ENCODE measurements at regions not wholly inside any gene's neighbourhood (a gene's known extent, or its start where the extent isn't known, plus 50 kb on each side); places are given as distances from the start of the nearest gene placed in this dataset.

DNA sequence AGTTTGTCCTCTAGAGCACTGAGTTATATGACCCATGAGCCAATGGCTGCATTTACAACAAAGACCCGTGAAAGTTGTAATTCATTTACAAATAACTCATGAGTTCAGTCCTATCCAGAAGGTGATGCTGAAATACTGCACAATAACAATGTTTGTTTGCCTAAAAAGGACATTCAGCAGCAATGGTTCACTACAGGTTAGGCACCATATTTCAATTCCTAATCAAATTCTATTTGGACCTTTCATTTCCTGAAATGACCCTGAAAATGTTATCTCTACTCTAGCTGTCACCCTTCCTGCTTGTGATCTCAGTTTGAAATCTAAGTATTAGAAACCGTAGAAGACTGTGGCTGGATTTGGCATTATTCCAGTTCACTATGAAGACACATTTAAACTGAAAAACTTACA lies 191.2 kb upstream of the SAMSN1 start (continued):
- TF ChIP-seq NFIC (IDR thresholded peaks at IDR 0.05) = peak; percentile 89
- peak; percentile 70; the same call in 1 of the 2 replicates for TF ChIP-seq EP300 (IDR thresholded peaks at IDR 0.05; ENCODE audit: low read length)
- no peak for TF ChIP-seq ASH1L (IDR thresholded peaks at IDR 0.05; ENCODE audit: borderline replicate concordance, low read depth, partially characterized antibody)
- no peak for TF ChIP-seq ZNF695 (CRISPR knock-in tag; IDR thresholded peaks at IDR 0.05)
- no peak for TF ChIP-seq SETDB1 (IDR thresholded peaks at IDR 0.05; ENCODE audit: low read length)
- no peak for TF ChIP-seq EGR1 (conservative IDR thresholded peaks at IDR 0.05)
- TF ChIP-seq, protein P1, sequence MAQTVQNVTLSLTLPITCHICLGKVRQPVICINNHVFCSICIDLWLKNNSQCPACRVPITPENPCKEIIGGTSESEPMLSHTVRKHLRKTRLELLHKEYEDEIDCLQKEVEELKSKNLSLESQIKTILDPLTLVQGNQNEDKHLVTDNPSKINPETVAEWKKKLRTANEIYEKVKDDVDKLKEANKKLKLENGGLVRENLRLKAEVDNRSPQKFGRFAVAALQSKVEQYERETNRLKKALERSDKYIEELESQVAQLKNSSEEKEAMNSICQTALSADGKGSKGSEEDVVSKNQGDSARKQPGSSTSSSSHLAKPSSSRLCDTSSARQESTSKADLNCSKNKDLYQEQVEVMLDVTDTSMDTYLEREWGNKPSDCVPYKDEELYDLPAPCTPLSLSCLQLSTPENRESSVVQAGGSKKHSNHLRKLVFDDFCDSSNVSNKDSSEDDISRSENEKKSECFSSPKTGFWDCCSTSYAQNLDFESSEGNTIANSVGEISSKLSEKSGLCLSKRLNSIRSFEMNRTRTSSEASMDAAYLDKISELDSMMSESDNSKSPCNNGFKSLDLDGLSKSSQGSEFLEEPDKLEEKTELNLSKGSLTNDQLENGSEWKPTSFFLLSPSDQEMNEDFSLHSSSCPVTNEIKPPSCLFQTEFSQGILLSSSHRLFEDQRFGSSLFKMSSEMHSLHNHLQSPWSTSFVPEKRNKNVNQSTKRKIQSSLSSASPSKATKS (CRISPR knock-in tag; IDR thresholded peaks at IDR 0.05) = 0 out of 2 replicates have a peak, but pooled peaks have one; percentile 37
- no peak for TF ChIP-seq KLF6 (CRISPR knock-in tag; IDR thresholded peaks at IDR 0.05; ENCODE audit: borderline replicate concordance)
- TF ChIP-seq, protein P2, sequence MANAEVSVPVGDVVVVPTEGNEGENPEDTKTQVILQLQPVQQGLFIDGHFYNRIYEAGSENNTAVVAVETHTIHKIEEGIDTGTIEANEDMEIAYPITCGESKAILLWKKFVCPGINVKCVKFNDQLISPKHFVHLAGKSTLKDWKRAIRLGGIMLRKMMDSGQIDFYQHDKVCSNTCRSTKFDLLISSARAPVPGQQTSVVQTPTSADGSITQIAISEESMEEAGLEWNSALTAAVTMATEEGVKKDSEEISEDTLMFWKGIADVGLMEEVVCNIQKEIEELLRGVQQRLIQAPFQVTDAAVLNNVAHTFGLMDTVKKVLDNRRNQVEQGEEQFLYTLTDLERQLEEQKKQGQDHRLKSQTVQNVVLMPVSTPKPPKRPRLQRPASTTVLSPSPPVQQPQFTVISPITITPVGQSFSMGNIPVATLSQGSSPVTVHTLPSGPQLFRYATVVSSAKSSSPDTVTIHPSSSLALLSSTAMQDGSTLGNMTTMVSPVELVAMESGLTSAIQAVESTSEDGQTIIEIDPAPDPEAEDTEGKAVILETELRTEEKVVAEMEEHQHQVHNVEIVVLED (CRISPR knock-in tag; IDR thresholded peaks at IDR 0.05) = no peak
- TF ChIP-seq MYC (IDR thresholded peaks at IDR 0.05; ENCODE audit: low read depth, low read length) = no peak
- TF ChIP-seq MYC (CRISPR knock-in tag; IDR thresholded peaks at IDR 0.05; ENCODE audit: borderline replicate concordance, low read depth) = no peak
- no peak for TF ChIP-seq ZNF165 (CRISPR knock-in tag; IDR thresholded peaks at IDR 0.05; ENCODE audit: borderline replicate concordance)
- 0 out of 2 replicates have a peak, but pooled peaks have one; percentile 44 for TF ChIP-seq LEF1 (IDR thresholded peaks at IDR 0.05)
- TF ChIP-seq, protein P3, sequence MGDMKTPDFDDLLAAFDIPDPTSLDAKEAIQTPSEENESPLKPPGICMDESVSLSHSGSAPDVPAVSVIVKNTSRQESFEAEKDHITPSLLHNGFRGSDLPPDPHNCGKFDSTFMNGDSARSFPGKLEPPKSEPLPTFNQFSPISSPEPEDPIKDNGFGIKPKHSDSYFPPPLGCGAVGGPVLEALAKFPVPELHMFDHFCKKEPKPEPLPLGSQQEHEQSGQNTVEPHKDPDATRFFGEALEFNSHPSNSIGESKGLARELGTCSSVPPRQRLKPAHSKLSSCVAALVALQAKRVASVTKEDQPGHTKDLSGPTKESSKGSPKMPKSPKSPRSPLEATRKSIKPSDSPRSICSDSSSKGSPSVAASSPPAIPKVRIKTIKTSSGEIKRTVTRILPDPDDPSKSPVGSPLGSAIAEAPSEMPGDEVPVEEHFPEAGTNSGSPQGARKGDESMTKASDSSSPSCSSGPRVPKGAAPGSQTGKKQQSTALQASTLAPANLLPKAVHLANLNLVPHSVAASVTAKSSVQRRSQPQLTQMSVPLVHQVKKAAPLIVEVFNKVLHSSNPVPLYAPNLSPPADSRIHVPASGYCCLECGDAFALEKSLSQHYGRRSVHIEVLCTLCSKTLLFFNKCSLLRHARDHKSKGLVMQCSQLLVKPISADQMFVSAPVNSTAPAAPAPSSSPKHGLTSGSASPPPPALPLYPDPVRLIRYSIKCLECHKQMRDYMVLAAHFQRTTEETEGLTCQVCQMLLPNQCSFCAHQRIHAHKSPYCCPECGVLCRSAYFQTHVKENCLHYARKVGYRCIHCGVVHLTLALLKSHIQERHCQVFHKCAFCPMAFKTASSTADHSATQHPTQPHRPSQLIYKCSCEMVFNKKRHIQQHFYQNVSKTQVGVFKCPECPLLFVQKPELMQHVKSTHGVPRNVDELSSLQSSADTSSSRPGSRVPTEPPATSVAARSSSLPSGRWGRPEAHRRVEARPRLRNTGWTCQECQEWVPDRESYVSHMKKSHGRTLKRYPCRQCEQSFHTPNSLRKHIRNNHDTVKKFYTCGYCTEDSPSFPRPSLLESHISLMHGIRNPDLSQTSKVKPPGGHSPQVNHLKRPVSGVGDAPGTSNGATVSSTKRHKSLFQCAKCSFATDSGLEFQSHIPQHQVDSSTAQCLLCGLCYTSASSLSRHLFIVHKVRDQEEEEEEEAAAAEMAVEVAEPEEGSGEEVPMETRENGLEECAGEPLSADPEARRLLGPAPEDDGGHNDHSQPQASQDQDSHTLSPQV (IDR thresholded peaks at IDR 0.05) = peak; percentile 17; the same call in 1 of the 2 replicates
- TF ChIP-seq GATAD2A (IDR thresholded peaks at IDR 0.05) = 0 out of 2 replicates have a peak, but pooled peaks have one; percentile 60
- TF ChIP-seq ZNF436 (CRISPR knock-in tag; IDR thresholded peaks at IDR 0.05) = no peak
- TF ChIP-seq ZNF584 (CRISPR knock-in tag; IDR thresholded peaks at IDR 0.05; ENCODE audit: low read depth) = peak; percentile 57; the same call in 1 of the 2 replicates
- no peak for TF ChIP-seq ZBTB17 (CRISPR knock-in tag; IDR thresholded peaks at IDR 0.05)
- TF ChIP-seq SOX6 (IDR thresholded peaks at IDR 0.05) = peak; percentile 31; the same call in 1 of the 2 replicates
- no peak for TF ChIP-seq YY1 (IDR thresholded peaks at IDR 0.05; ENCODE audit: borderline replicate concordance in 1 of 3, control insufficient read depth in 1 of 3, extremely low read depth in 1 of 3, insufficient read depth in 3 of 3, insufficient read length in 1 of 3, insufficient replicate concordance in 2 of 3, low read depth in 1 of 3, low read length in 2 of 3)

All from K562 (cell line).